ENCODE measurements at regions not wholly inside any gene's neighbourhood (a gene's known extent, or its start where the extent isn't known, plus 50 kb on each side); places are given as distances from the start of the nearest gene placed in this dataset.

DNA sequence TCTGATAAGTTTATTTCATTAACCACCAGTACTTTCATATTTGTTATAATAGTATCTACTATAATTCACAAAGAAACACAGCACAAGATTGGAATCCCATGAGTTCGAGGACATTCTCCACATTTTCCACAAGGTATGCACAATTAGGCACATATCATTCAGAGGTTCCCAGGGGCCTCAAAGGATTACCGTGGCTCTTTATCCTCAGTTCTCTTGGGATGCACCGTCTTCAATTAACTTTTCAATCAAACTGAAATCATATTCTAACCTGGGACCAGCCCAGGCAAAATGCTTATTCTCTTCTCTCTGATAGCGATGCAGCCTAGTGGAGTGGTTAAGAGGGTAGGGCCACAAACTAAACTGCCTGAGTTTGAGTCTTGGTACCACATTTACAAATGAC lies 242.6 kb upstream of the RASGEF1B start:
- Histone ChIP-seq H3K4me3 (replicated peaks in 1 of 3; ENCODE audit: low read depth in 2 of 3, low read length in 3 of 3) (no peak overlapping the region), H2AFZ (ENCODE audit: insufficient read depth, low read depth, low read length, poor library complexity, severe bottlenecking) (no peak overlapping the region), H3K79me2 (ENCODE audit: insufficient read depth, low read length) (no peaks in the 10 kb centered on the region), H3K4me1 (ENCODE audit: control insufficient read depth in 1 of 2, insufficient read depth in 2 of 2, low read length in 2 of 2) (peaks cover 9% of the 10 kb centered on the region in 2 donors), H3K36me3 (replicated peaks in 1 of 2; ENCODE audit: control insufficient read depth in 1 of 2, insufficient read depth in 2 of 2, low read length in 2 of 2) (no peaks in the 10 kb centered on the region), H3K9ac (ENCODE audit: insufficient read depth, low read length, poor library complexity, severe bottlenecking) (no peak overlapping the region), H3K27ac (ENCODE audit: low read depth in 1 of 2, low read length in 2 of 2) (no peak overlapping the region), H3K9me3 (replicated peaks in 1 of 2; ENCODE audit: control insufficient read depth in 1 of 2, insufficient read depth in 1 of 2, low read length in 2 of 2) (no peaks in the 10 kb centered on the region), H3K27me3 (ENCODE audit: control insufficient read depth in 2 of 2, insufficient read depth in 2 of 2, low read length in 2 of 2) (no peaks in the 10 kb centered on the region), H4K20me1 (ENCODE audit: insufficient read depth, low read length) (no peaks in the 10 kb centered on the region), H3K4me2 (replicated peaks; ENCODE audit: extremely low read depth, low read length, poor library complexity, severe bottlenecking) (no peak overlapping the region)
- Mint-ChIP-seq H3K4me1 (peaks cover 11% of the 10 kb centered on the region), H3K27ac (no peak overlapping the region), H3K27me3 (ENCODE audit: low read depth in 3 of 3) (peaks cover 0 to 2% (median 2%) of the 10 kb centered on the region in 3 donors), H3K4me3 (no peak overlapping the region), H3K9me3 (peaks cover 0 to 2% (median 0%) of the 10 kb centered on the region in 7 donors), H3K36me3 (no peaks in the 10 kb centered on the region)
- no peak for TF ChIP-seq CTCF (IDR thresholded peaks at IDR 0.05)
- intact Hi-C loops (cut with micrococcal nuclease): no loop called here
- 92% methylated on average over 3 of the region's 4 CpGs for WGBS (ENCODE audit: insufficient coverage)
- no peak for DNase-seq

GRCh38 chr4:81712714-81713113 lies 241.0 kb upstream of the RASGEF1B start:
- Mint-ChIP-seq H3K4me1 (peaks cover 11% of the 10 kb centered on the region), H3K9me3 (peaks cover 0 to 2% (median 0%) of the 10 kb centered on the region in 7 donors), H3K4me3 (no peak overlapping the region), H3K27ac (no peak overlapping the region), H3K36me3 (no peaks in the 10 kb centered on the region), H3K27me3 (ENCODE audit: low read depth in 3 of 3) (peaks cover 0 to 2% (median 2%) of the 10 kb centered on the region in 3 donors)
- Histone ChIP-seq H2AFZ (ENCODE audit: insufficient read depth, low read depth, low read length, poor library complexity, severe bottlenecking) (no peak overlapping the region), H3K4me3 (replicated peaks in 1 of 3; ENCODE audit: low read depth in 2 of 3, low read length in 3 of 3) (no peak overlapping the region), H3K9ac (ENCODE audit: insufficient read depth, low read length, poor library complexity, severe bottlenecking) (no peak overlapping the region), H3K9me3 (replicated peaks in 1 of 2; ENCODE audit: control insufficient read depth in 1 of 2, insufficient read depth in 1 of 2, low read length in 2 of 2) (no peaks in the 10 kb centered on the region), H3K79me2 (ENCODE audit: insufficient read depth, low read length) (no peaks in the 10 kb centered on the region), H3K4me1 (ENCODE audit: control insufficient read depth in 1 of 2, insufficient read depth in 2 of 2, low read length in 2 of 2) (peaks cover 9% of the 10 kb centered on the region in 2 donors), H3K27ac (ENCODE audit: low read depth in 1 of 2, low read length in 2 of 2) (no peak overlapping the region), H4K20me1 (ENCODE audit: insufficient read depth, low read length) (no peaks in the 10 kb centered on the region), H3K36me3 (replicated peaks in 1 of 2; ENCODE audit: control insufficient read depth in 1 of 2, insufficient read depth in 2 of 2, low read length in 2 of 2) (no peaks in the 10 kb centered on the region), H3K27me3 (ENCODE audit: control insufficient read depth in 2 of 2, insufficient read depth in 2 of 2, low read length in 2 of 2) (no peaks in the 10 kb centered on the region), H3K4me2 (replicated peaks; ENCODE audit: extremely low read depth, low read length, poor library complexity, severe bottlenecking) (no peak overlapping the region)
- 93% methylated on average over 2 of the region's 2 CpGs for whole genome bisulfite sequencing (ENCODE audit: insufficient coverage)
- TF ChIP-seq CTCF (IDR thresholded peaks at IDR 0.05): no peak
- no peak for DNase-seq
- intact Hi-C loops (cut with micrococcal nuclease): no loop called here

Measured in CD14-positive monocyte (primary cell).